HG03469 (cell line): ENCODE measurements at regions not wholly inside any gene's neighbourhood (a gene's known extent, or its start where the extent isn't known, plus 50 kb on each side); places are given as distances from the start of the nearest gene placed in this dataset.
"Not testable (repeated sequence)": the region's sequence is repeated elsewhere in the genome, so short reads cannot be mapped to it uniquely, and the experiment has no call there.

Experiments used
- ATAC-seq: cut with Tn5 transposase; IDR thresholded peaks from one replicate; pipeline ENCODE4 v1.9.1; 2021; ENCODE audit warnings: mild to moderate bottlenecking, moderate library complexity, moderate number of reproducible peaks; ENCODE audit not compliant: unreplicated experiment

DNA sequence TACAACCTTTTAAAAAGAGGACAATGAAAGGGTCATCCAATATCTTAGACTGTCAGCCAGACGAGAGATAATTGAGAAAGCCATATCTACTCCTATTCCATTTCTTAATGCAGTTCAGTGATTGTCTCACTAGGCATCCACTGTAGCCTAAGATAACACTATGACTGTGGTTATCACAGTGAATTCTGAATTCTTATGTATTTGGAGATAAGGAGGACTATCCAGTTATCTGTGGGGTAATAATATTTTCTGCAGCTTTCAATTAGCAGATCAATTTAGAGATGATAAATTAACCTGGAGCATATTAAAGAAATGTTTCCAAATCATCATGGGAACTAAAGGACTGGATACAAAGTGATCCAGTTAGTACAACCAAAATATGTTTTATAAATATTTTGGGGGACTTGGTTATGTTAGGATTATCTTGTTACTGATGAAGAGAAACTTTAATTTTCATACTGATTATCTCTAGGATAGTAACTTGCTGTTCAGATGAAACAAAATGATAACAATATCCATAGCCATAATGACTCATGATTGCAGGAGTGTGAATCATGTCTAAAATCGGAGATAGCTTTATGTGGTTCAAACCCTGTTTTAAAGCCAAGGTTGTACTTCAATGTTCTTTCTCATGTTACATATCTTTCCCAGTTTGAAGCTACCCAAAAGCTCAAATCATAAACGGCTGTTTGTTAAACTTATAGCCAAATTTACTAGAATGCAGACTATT is 1152.0 kb downstream of the HACE1 start:
- ATAC-seq = no peak

DNA sequence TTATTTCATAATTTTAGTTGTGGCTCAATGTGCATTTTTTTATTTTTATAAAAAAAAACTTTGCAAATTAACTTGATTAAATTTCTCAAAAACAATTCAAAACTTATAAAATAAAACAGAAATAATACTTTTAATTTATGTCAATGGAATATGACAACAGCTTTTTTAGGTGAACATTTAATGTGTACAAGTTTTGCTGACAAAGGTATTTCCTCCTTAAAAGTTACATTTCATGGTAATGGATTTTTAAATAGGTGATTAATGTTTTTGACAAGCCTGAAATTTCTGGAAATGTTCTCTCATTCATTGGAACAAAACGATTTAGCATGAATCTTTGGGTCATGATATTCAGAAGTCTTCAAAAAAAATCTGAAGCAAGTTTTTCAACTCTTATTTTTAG is 1160.0 kb downstream of the HACE1 start:
- ATAC-seq = no peak

DNA sequence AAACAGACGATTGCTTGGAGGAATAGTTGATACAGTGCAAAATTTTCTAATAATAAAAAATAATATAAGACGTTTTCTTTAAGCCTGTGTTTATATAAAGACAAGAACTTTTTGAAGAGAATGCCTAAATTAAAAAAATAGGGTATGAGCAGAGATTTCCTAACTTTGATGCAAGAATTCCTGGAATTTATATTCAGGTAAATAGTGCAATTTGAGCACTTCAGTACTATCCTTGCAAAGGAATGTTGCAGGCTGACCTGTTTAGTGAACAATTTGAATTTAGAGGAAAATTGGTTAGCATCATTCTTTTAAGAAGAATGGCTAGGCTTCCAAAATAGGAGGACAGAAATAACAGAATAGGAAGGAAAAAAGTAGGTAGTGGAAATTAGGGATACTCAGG is 1172.3 kb downstream of the HACE1 start:
- ATAC-seq = no peak

DNA sequence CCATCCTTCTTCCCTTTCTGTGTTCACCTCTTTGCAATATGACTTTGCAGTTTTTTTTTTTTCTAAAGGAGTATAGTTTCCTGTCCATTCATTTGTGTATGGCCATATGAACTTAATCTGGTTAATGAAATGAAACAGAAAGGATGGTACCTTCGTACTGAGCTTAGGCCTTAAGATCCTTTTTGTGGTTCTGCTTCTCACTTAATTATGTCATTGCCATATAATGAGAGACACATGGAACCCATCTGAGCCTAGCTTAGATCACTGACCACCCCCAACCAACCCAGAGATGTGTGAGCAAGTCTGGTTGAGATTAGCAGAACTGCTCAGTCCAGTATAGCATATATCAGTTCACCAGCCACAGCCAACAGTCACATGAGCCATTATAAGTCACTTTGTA is 1179.6 kb downstream of the HACE1 start:
- no peak for ATAC-seq

DNA sequence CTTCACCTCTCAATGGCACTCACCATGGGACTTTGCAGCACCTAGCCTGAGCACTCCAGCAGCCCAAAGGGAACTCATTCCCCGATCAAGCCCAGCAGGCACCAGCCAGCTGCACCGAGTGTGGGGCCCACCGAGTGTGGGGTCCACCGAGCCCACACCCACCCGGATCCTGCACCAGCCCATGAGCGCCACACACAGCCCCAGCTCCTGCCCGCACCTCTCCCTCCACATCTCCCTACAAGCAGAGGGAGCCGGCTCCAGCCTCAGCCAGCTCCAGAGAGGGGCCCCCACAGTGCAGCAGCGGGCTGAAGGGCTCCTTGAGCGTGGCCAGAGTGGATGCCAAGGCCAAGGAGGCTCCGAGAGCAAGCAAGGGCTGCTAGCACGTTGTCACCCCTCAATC is 1182.4 kb downstream of the HACE1 start:
- ATAC-seq = no peak

DNA sequence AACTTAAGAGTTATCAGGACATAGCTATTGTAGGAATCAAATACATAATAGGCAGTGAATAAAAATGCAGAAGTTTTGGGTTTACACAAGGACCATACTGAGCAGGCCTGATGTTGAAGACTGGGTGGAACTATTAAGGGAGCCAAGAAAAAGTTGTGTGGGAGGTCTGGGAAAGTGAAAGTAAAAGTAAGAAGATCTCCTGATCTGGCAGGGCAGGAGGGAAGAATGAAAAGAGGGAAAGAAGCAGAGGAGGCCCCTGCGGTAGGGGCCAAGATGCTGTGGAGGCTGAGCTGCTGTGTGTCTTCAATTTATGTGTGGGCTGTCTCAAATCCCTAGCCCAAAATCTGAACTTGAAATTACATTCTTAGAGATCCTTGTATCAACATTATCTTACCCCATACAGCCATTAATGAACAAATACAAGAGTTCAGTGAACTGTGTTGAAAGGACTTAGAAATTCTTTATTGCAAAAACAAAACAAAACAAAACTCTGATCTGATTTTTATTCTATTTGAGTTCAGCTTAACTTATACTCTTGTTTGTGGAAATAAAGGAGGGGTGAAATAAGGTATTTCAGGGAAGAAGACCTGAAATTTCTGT is 1183.8 kb downstream of the HACE1 start:
- ATAC-seq = no peak

DNA sequence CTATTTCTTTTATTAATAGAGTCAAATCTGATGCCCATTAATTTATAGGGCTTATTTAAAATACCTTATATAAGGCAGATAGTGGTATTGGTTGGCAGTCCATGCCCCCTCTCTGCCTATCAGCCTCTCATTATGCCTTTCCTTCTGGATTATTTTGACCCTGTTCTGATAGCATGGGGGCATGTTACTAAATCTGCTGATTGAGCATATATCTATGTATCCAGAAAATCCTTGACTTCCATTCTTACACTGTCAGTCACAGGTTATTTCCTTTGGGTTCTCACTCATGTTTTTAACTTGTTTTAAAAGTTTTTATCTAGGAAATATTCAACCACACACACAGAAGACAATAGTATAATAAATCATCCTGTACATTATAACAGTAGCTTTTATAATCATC is 1184.9 kb downstream of the HACE1 start:
- no peak for ATAC-seq

DNA sequence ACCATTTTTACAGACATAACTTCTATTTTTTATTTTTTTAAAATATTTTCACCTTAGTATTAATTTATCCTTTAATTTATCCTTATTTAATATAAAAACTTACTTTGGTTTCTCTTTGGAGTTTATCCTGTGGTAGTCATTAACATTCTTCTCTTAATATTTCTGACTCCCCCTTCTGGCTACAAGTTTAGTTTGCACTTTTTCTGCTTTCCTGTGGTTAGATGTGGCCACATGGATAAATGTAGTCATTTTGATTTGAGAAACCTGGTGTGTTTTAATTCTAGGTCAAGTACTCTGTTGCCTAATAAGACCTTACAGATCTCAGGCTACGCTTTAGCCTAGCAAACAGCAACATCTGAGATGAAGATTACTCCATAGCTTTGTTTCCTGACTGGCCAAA is 1187.5 kb downstream of the HACE1 start:
- ATAC-seq = no peak

DNA sequence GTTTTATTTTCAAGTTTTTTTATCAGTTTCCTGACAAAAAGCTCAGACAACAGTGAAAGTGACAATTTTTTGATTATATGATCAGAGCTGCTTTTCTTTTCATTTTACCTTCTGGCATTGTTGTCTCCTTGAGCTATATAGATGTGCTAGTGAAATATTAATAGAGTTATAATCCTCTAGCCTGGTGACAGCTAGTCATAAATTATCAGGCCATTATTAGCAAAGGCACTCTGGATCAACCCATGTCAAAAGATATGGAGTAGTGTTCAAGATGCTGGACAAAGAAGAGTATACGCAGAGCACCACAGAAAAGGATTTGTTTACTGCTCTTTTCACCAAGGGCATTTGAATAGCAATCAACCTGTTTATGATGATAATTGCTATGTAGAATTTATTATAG is 1230.1 kb downstream of the HACE1 start:
- no peak for ATAC-seq

DNA sequence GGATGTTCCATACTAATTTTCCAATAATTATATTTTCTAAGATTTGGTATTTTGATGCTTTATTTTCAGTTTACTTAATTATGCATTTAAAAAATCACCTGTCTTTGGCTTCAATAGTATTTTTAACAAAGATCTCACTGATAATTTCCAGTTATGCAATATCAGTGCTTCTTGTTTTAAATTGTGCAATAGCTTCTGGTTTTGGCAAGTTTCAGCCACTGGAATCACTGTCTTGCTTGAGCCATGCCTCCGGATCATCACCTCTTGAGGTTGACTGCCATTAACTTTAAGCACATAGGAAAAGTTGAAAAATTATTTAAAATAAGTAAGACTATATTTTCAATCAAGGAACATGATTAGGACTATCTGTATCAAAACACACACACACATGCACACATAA is 1242.1 kb downstream of the HACE1 start:
- ATAC-seq = no peak

DNA sequence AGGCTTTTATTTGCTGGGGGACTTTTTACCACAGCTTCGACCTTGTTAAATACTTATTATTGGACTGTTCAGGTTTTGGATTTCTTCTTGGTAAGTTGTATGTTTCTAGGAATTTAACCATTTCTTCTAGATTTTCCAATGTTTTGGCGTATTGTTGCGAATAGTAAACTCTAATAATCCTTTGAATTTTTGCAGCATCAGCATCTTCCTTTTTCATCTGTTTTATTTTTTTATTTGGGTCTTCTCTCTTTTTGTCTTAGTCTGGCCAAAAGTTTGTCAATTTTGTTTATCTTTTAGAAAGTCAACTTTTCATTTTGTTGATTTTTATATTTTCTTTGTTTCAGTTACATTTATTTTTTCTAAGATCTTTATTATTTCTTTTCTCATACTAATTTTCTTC is 1272.0 kb downstream of the HACE1 start:
- ATAC-seq = no peak

DNA sequence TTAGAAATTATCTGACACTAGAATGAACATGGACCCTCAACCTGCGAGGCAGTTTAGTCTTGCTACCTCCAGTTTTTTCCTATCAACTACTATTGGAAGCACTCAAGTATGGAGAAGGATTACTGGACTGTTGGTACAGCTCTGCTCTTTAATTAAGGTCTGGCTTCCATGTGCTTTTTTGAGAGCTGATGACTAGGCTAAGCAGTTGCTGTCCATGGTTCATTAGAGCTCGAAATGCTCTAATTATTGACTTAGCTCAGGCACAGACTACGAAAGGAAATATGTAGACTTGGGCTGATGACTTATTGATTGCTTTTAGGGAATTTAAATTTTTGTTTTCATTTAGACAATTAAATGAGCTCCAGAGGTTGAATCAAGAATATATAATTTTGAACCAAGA is 1281.6 kb downstream of the HACE1 start:
- ATAC-seq = no peak

DNA sequence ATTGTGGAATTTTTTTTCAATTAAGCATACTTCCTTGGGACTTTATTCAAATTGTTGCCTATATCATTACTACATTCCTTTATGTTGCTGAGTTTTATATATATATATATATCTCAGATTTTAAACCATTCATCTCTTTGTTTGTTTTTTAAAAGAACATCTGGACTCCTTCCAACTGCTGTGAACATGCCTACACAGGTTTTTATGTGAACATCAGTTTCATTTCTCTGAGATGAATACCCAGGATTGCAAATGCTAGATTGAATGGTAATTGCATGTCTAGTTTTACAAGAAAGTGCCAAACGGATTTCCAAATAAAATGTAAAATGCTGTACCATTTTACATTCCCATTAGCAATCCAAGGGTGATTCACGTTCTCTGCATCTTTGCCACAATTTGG is 1289.3 kb downstream of the HACE1 start:
- ATAC-seq = no peak

DNA sequence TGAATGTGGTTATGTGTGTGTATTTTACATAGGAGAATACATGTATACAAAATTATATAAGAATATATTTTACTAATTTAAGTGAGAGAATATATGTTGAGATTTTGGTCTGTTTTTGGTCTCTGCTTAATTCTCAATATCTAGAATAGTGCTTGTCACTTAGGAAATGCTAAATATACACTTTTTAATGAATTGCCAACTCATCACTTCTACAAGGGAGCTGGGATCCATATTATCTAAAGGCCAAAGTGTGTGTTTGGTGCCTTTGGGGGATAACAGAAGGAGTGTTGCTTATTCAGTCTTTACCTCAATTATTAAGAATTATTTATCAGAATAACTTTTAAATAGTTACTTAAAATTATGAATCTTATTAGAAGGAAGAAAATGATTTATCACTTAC is 1304.8 kb downstream of the HACE1 start:
- no peak for ATAC-seq

DNA sequence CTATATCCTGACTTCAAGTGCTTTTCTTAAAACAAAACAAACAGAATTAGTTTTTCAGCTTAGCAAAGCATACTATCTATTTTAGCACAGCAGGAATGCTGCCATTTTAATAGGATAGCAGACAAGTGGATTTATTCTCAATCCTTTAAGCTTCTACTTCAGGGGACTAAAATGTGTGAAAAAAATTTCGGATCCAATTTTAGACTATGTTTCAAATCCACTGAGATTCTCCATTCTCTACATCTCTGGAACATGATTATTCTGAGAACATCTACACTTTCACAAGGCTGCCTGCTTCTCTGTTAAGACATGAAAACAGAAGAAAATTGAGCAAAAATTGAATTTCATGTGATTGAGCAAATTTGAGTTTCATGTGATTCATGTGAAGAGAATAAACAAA is 1321.3 kb downstream of the HACE1 start:
- ATAC-seq = no peak

DNA sequence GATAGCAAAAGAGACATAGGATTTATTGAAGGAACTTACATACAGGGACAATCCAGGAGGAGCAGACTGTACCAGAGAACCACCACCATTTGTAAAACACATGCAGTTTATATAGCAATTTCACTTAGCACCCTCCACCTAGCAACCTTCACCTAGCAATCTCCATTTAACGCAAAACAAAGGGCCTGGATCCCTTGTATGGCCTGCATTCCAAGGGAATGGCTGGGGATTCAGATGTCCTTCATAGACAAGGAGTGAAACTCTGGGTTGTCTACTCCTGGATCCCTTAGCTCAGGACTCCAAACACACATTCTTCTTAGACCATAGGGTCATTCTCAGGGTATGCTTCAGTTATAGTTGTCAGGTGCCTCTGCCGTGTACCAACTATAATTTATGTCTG is 1324.9 kb downstream of the HACE1 start:
- no peak for ATAC-seq

DNA sequence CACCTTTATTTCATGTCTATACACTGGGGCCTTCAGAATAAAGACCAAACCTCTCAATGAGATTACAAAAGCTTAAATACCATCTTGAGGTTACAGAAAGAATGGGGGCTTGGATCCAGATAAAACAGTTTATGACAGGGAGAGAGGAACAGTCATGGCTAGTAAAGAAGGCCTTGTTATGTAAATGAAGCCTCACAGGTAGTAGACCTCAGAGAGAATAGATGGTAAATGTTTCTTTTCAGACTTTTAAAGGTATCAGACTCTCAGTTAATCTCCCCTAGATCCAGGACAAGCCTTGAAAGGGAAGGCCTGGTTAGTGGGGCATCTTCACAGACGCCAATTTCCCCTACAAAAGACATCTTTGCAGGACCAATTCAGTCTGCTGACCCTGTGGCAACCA is 1325.6 kb downstream of the HACE1 start:
- ATAC-seq = no peak

DNA sequence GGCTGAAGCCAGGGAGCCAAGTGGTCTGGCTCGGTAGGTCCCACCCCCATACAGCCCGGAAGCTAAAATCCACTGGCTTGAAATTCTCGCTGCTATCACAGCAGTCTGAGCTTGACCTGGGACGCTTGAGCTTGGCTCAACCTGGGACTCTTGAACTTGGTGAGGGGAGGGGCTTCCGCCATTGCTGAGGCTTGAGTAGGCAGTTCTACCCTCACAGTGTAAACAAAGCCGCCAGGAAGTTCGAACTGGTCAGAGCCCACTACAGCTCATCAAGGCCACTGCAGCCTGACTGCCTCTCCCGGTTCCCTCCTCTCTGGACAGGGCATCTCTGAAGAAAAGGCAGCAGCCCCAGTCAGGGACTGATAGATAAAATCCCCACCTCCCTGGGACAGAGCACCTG is 1337.7 kb downstream of the HACE1 start:
- no peak for ATAC-seq

DNA sequence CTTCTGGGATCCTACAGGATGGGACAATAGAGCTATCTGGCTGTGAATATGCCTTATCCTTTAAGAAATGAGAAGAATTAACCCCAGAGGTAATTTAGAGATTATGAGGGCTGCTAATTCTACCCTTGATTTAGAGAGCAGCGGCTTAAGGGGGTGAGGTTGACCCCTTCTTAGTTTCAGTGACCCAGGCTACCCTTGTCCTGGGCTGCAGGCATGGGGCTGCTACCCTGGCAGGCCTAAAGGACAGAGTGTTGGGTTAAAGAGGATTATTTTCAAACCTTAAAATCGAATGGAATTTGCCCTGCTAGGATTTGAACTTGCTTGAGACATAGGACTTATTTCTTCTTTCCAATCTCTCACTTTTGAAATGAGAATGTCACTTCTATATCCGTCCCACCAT is 1343.4 kb downstream of the HACE1 start:
- no peak for ATAC-seq

DNA sequence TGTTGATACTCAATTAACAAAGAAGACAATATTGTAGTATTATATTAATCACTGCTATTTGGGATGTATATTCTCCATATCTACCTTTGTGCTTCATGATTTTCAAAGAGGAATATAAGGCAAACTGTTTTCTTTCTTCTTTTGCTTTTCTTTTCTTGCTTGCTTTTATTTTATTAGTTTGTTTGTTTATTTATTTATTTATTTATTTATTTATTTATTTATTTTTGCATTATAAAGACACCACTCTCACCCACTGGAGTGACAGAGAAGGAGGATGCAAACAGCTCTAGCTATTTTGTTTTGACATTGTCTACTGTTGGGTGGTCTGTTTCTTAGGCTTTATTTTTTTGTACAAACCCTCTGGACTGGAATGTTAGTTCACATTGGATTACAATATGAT is 1352.7 kb downstream of the HACE1 start:
- ATAC-seq = no peak

DNA sequence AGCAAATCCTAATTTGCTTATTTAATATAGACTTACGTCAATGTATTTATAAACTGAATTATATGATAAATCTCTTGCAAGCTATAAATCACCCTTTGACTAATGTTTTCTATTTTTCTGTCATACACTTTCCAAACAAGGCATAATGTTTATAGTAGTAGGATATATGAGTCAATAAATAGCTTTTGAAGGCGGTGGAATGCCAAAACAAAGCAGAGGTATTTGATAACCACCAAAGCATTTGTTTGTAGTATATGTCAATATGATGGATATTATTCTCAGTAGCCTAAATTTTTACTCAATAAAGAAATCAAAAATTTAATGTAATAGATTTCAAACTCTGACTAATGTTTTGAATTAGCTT is 1354.6 kb downstream of the HACE1 start:
- no peak for ATAC-seq

DNA sequence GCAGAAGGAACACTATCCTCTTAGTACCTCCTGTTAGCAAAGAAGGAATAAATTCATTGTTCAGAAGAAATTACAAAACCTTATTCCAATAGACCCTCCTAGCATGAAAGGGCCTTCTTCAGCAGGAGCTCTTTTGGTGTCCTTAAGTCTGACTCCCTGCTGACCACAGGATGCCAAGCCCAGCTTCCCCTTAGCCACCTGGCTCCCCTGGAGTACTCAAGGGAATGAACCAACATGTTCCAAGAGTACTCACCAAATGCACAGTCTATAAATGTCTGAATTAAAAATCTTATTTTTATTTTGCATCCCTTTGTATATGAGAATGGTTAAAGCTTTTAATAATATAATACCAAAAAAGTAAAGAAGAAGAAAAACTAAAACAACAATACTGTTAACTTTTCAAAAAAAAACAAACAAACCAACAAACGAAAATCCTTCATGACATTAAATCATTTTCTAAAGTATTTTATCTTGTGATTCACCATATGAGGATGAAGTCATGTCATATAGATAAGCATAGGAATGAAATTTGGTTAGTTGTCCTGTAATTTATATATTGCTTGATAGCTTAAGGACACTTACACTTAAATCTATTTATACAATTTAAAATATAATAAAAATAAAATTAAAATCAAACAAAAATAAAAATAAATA is 1355.1 kb downstream of the HACE1 start:
- no peak for ATAC-seq

DNA sequence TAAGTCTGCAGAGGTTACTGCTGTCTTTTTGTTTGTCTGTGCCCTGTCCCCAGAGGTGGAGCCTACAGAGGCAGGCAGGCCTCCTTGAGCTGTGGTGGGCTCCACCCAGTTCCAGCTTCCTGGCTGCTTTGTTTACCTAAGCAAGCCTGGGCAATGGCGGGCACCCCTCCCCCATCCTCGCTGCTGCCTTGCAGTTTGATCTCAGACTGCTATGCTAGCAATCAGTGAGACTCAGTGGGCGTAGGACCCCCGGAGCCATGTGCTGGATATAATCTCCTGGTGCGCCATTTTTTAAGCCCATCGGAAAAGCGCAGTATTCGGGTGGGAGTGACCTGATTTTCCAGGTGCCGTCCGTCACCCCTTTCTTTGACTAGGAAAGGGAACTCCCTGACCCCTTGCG is 1363.1 kb downstream of the HACE1 start:
- not testable (repeated sequence) for ATAC-seq
